Uterus (tissue), 3 donors: ENCODE measurements at regions not wholly inside any gene's neighbourhood (a gene's known extent, or its start where the extent isn't known, plus 50 kb on each side); places are given as distances from the start of the nearest gene placed in this dataset.
A peak's percentile ranks its signal among the peaks of the same experiment; 100 is the strongest.

ENCODE experiments used
- DNase-seq, 2 donors: peaks; one replicate each; pipeline ENCODE4 v3.0.0-alpha.2; 2019 to 2020
- H3K27ac ChIP-seq, 2 donors: fragments of 200-600 bp; sonication (generic); 1 replicate in 1 of 2; 2 replicates in 1 of 2; pipeline ENCODE4 v1.5.1; 2016 to 2018
- H3K27me3 ChIP-seq, 2 donors: fragments of 200-600 bp; sonication (generic); one replicate each; pipeline ENCODE4 v1.5.1; 2018 to 2019; ENCODE audit warnings: control low read depth in 1 of 2
- H3K36me3 ChIP-seq, 2 donors: fragments of 200-600 bp; sonication (generic); one replicate each; pipeline ENCODE4 v1.5.1; 2019; ENCODE audit warnings: control low read depth in 1 of 2
- H3K4me1 ChIP-seq, 2 donors: fragments of 200-600 bp; sonication (generic); one replicate each; pipeline ENCODE4 v1.5.1; 2018 to 2019; ENCODE audit warnings: control low read depth in 1 of 2
- H3K4me3 ChIP-seq, 2 donors: fragments of 200-600 bp; sonication (generic); 1 replicate in 1 of 2; 2 replicates in 1 of 2; pipeline ENCODE4 v1.5.1; 2018 to 2019; ENCODE audit warnings: mild to moderate bottlenecking in 1 of 2
- H3K9me3 ChIP-seq, 2 donors: fragments of 200-600 bp; sonication (generic); one replicate each; pipeline ENCODE4 v1.5.1; 2019; ENCODE audit warnings: control low read depth in 1 of 2
- CTCF ChIP-seq, 4 experiments: fragments of 200-600 bp in 2 of 4; fragments of 450-650 bp in 2 of 4; sonication (generic) in 2 of 4; IDR thresholded peaks; one replicate each; pipeline ENCODE4 v1.5.1; 2016 to 2019; ENCODE audit warnings: antibody characterized with exemption in 4 of 4, mild to moderate bottlenecking in 2 of 4, moderate library complexity in 1 of 4
- POLR2A ChIP-seq, 2 donors: fragments of 450-650 bp; IDR thresholded peaks; one replicate each; pipeline ENCODE4 v1.6.1; 2016; ENCODE audit warnings: antibody characterized with exemption in 2 of 2, mild to moderate bottlenecking in 1 of 2, moderate library complexity in 1 of 2
- intact Hi-C: fragments of 100-400 bp; cut with DNase I; formaldehyde crosslinking; loops from one replicate; pipeline ENCODE4 v1.15.1; 2023; ENCODE audit warnings: low total_unique reads
- donor health status: DM: yes; HTN: yes; CAD: no.

- no peaks in the 10 kb centered on the region for H3K9me3 ChIP-seq
Observed at GRCh38 chr6:4665489-4666417, 110.5 kb upstream of the CDYL start.

GRCh38 chr6:4664911-4665310, 111.3 kb upstream of the CDYL start:
- DNase-seq, result no peak
- Histone ChIP-seq H3K27ac (peak overlapping the region; percentile 62 to 65), H3K4me3 (no peak overlapping the region), H3K27me3 (no peaks in the 10 kb centered on the region), H3K4me1 (no peaks in the 10 kb centered on the region), H3K9me3 (no peaks in the 10 kb centered on the region), H3K36me3 (no peaks in the 10 kb centered on the region)
- intact Hi-C loops, result no loop called here
- TF ChIP-seq POLR2A (IDR thresholded peaks at IDR 0.05), result no peak
- no peak for TF ChIP-seq CTCF (IDR thresholded peaks at IDR 0.05)

More at GRCh38 chr6:4665489-4666417, 110.5 kb upstream of the CDYL start:
- no peak for DNase-seq
- Histone ChIP-seq H3K36me3 (no peaks in the 10 kb centered on the region), H3K4me3 (no peak overlapping the region), H3K27ac (no peak overlapping the region), H3K27me3 (no peaks in the 10 kb centered on the region), H3K4me1 (no peaks in the 10 kb centered on the region)
- TF ChIP-seq CTCF (IDR thresholded peaks at IDR 0.05), result no peak
- no peak for TF ChIP-seq POLR2A (IDR thresholded peaks at IDR 0.05)
- intact Hi-C loops, result no loop called here

- H3K4me3 ChIP-seq, result no peak overlapping the region
- H3K9me3 ChIP-seq, result no peaks in the 10 kb centered on the region
- no peaks in the 10 kb centered on the region for H3K4me1 ChIP-seq
- H3K27me3 ChIP-seq, result no peaks in the 10 kb centered on the region
- H3K27ac ChIP-seq, result peak overlapping the region; percentile 62 to 65
- no peaks in the 10 kb centered on the region for H3K36me3 ChIP-seq
- intact Hi-C loops, result no loop called here
- DNase-seq, result peak; percentile 89 to 90
- TF ChIP-seq CTCF (IDR thresholded peaks at IDR 0.05) (no peak), POLR2A (IDR thresholded peaks at IDR 0.05) (no peak)
Observed at GRCh38 chr6:4664117-4664626, 112.0 kb upstream of the CDYL start.

GRCh38 chr6:4662886-4663285, 113.3 kb upstream of the CDYL start:
- Histone ChIP-seq H3K36me3 (no peaks in the 10 kb centered on the region), H3K9me3 (no peaks in the 10 kb centered on the region), H3K4me3 (no peak overlapping the region), H3K4me1 (no peaks in the 10 kb centered on the region), H3K27ac (peak overlapping the region in 1 of 2 donors; percentile 62), H3K27me3 (no peaks in the 10 kb centered on the region)
- TF ChIP-seq CTCF (IDR thresholded peaks at IDR 0.05) (no peak), POLR2A (IDR thresholded peaks at IDR 0.05) (no peak)
- intact Hi-C loops, result no loop called here
- DNase-seq, result no peak

GRCh38 chr6:4661391-4661790, 114.8 kb upstream of the CDYL start:
- H3K4me3 ChIP-seq, result no peak overlapping the region
- intact Hi-C loops, result no loop called here
- no peak overlapping the region for H3K27ac ChIP-seq
- no peaks in the 10 kb centered on the region for H3K27me3 ChIP-seq
- no peak for DNase-seq
- H3K36me3 ChIP-seq, result no peaks in the 10 kb centered on the region
- no peaks in the 10 kb centered on the region for H3K4me1 ChIP-seq
- TF ChIP-seq CTCF (IDR thresholded peaks at IDR 0.05) (no peak), POLR2A (IDR thresholded peaks at IDR 0.05) (no peak)
- no peaks in the 10 kb centered on the region for H3K9me3 ChIP-seq
